ENCODE measurements at regions not wholly inside any gene's neighbourhood (a gene's known extent, or its start where the extent isn't known, plus 50 kb on each side); places are given as distances from the start of the nearest gene placed in this dataset.
"Not testable (repeated sequence)": the region's sequence is repeated elsewhere in the genome, so short reads cannot be mapped to it uniquely, and the experiment has no call there.

GRCh38 chr5:13581914-13582313 lies 362.6 kb downstream of the DNAH5 start:
- ATAC-seq (replicated peaks), result no peak
- Mint-ChIP-seq H3K9me3 (peaks cover 0 to 4% of the 10 kb centered on the region in 2 donors), H3K4me1 (ENCODE audit: low read depth in 2 of 2) (no peaks in the 10 kb centered on the region), H3K27ac (no peak overlapping the region), H3K27me3 (no peaks in the 10 kb centered on the region), H3K36me3 (ENCODE audit: insufficient read depth) (no peaks in the 10 kb centered on the region), H3K4me3 (no peak overlapping the region)
- DNase-seq, result no peak

- Mint-ChIP-seq H3K9me3 (peaks cover 0 to 4% of the 10 kb centered on the region in 2 donors), H3K27ac (no peak overlapping the region), H3K4me1 (ENCODE audit: low read depth in 2 of 2) (no peaks in the 10 kb centered on the region), H3K4me3 (no peak overlapping the region), H3K27me3 (no peaks in the 10 kb centered on the region), H3K36me3 (ENCODE audit: insufficient read depth) (no peaks in the 10 kb centered on the region)
- ATAC-seq (replicated peaks), result no peak
- no peak for DNase-seq
These were observed 363.4 kb downstream of the DNAH5 start for GRCh38 chr5:13581132-13581531.

- Mint-ChIP-seq H3K4me1 (ENCODE audit: low read depth in 2 of 2) (no peaks in the 10 kb centered on the region), H3K27ac (no peak overlapping the region), H3K27me3 (no peaks in the 10 kb centered on the region), H3K9me3 (peaks cover 0 to 4% of the 10 kb centered on the region in 2 donors), H3K4me3 (no peak overlapping the region), H3K36me3 (ENCODE audit: insufficient read depth) (no peaks in the 10 kb centered on the region)
- DNase-seq, result no peak
- no peak for ATAC-seq (replicated peaks)
These were observed 364.4 kb downstream of the DNAH5 start for GRCh38 chr5:13580058-13580457.

DNA sequence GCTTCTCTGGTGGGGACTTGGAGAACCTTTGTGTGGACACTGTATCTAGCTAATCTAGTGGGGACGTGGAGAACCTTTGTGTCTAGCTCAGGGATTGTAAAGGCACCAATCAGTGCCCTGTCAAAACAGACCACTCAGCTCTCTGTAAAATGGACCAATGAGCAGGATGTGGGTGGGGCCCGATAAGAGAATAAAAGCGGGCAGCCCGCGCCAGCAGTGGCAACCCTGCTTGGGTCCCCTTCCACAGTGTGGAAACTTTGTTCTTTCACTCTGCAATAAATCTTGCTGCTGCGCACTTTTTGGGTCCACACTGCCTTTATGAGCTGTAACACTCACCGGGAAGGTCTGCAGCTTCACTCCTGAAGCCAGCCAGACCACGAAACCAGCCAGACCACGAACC lies 365.4 kb downstream of the DNAH5 start:
- not testable (repeated sequence) for H3K27ac Mint-ChIP-seq; H3K4me3 Mint-ChIP-seq; H3K36me3 Mint-ChIP-seq (ENCODE audit: insufficient read depth); H3K9me3 Mint-ChIP-seq; H3K27me3 Mint-ChIP-seq; ATAC-seq (replicated peaks); H3K4me1 Mint-ChIP-seq (ENCODE audit: low read depth in 2 of 2); DNase-seq

- H3K4me3 Mint-ChIP-seq; H3K9me3 Mint-ChIP-seq; H3K36me3 Mint-ChIP-seq (ENCODE audit: insufficient read depth); H3K27ac Mint-ChIP-seq; H3K4me1 Mint-ChIP-seq (ENCODE audit: low read depth in 2 of 2); H3K27me3 Mint-ChIP-seq; DNase-seq; ATAC-seq (replicated peaks): not testable (repeated sequence)
These were observed 366.0 kb downstream of the DNAH5 start for GRCh38 chr5:13578311-13579039.

DNA sequence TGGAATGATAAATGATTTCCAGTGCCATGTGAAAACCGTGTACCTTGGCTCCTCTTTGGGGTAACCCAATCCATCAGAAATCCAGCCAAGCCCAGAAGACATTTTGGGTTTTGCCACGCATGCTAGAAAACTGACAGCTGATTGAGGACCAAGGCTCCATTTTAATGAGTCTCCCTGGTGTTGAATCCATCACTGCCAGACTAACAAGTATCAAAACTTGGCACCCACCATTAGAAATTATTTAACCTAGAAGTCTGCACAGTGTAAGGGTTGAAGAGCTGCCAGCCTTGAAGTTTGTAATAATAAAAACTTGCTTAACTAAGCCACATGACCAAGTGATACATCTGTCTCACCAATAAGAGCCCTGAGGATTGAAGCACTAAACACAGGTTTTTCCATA lies 369.9 kb downstream of the DNAH5 start:
- Mint-ChIP-seq H3K27me3 (no peaks in the 10 kb centered on the region), H3K36me3 (ENCODE audit: insufficient read depth) (no peaks in the 10 kb centered on the region), H3K4me1 (ENCODE audit: low read depth in 2 of 2) (no peaks in the 10 kb centered on the region), H3K27ac (no peak overlapping the region), H3K9me3 (peaks cover 5 to 14% of the 10 kb centered on the region in 2 donors), H3K4me3 (no peak overlapping the region)
- ATAC-seq (replicated peaks) (no peak), DNase-seq (no peak)

DNA sequence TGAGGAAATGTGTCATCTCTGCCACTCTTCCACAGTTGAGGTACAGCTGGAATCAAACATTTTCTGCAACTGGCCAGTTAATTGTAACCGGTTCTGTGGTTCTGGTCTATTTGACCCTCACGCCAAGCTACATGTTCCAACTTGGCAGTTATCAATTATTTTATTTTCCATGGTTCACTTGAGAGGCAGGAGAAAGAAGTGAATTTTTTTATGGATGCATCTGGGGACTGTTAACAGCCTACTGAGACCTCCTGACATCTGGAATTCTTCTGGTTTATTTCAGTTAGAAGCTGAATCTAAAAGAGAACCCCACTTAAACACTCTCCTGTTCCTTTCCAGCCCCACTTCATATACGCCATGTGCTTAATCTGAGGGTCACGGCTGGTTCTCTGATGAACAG lies 372.3 kb downstream of the DNAH5 start:
- H3K27me3 Mint-ChIP-seq, result no peaks in the 10 kb centered on the region
- peaks cover 3 to 15% of the 10 kb centered on the region in 2 donors for H3K9me3 Mint-ChIP-seq
- DNase-seq (no peak), ATAC-seq (replicated peaks) (no peak)
- H3K4me3 Mint-ChIP-seq, result no peak overlapping the region
- no peaks in the 10 kb centered on the region for H3K4me1 Mint-ChIP-seq (ENCODE audit: low read depth in 2 of 2)
- H3K27ac Mint-ChIP-seq, result no peak overlapping the region
- H3K36me3 Mint-ChIP-seq (ENCODE audit: insufficient read depth), result no peaks in the 10 kb centered on the region

- no peaks in the 10 kb centered on the region for H3K4me1 Mint-ChIP-seq (ENCODE audit: low read depth in 2 of 2)
- no peak overlapping the region for H3K27ac Mint-ChIP-seq
- no peak overlapping the region for H3K4me3 Mint-ChIP-seq
- no peaks in the 10 kb centered on the region for H3K36me3 Mint-ChIP-seq (ENCODE audit: insufficient read depth)
- no peaks in the 10 kb centered on the region for H3K27me3 Mint-ChIP-seq
- DNase-seq (no peak), ATAC-seq (replicated peaks) (no peak)
- peaks cover 8 to 15% of the 10 kb centered on the region in 2 donors for H3K9me3 Mint-ChIP-seq
These were observed 375.3 kb downstream of the DNAH5 start for GRCh38 chr5:13569090-13569715.

DNA sequence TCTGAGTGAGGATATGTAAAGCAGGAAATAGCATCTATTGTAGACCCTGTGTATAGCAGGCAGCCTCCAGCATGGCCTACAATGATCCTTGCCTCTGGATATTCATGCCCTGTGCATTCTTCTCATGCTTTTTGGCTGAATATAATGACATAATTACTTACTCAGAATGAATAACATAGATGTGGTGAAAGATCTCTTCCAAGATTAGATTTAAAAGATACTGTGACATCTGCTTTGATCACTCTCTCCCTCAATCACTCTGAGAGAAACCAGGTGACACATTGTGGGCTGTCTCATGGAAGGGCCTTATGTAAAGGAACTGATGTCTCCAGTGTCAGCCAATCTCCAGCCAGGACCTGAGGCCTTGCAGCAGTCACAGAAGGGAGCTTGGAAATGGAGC lies 376.7 kb downstream of the DNAH5 start:
- Mint-ChIP-seq H3K9me3 (peaks cover 9 to 15% of the 10 kb centered on the region in 2 donors), H3K27ac (no peak overlapping the region), H3K36me3 (ENCODE audit: insufficient read depth) (no peaks in the 10 kb centered on the region), H3K4me1 (ENCODE audit: low read depth in 2 of 2) (no peaks in the 10 kb centered on the region), H3K4me3 (no peak overlapping the region), H3K27me3 (no peaks in the 10 kb centered on the region)
- ATAC-seq (replicated peaks) (no peak), DNase-seq (no peak)

DNA sequence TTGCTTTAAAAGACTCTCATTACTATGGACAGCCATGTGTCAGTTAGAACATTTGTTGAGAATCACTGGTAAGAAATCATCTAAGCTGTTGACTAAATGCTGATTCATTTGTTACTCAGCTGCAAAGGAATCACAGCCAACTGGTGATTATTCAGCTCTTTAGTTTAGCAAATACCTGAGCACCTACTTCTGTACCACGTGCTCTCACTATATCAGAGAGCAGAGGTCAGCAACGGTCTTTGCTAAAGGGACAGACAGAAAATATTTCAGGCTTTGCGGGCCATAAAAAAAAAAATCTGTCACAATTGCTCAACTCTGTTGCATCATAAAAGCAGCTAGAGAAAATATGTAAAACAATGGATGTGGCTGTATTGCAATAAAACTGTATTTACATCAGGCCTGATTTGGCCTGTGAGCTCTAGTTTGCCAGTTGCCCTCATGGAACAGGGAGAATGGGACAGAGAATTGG lies 377.6 kb downstream of the DNAH5 start:
- Mint-ChIP-seq H3K27me3 (no peaks in the 10 kb centered on the region), H3K27ac (no peak overlapping the region), H3K4me3 (no peak overlapping the region), H3K9me3 (peaks cover 9 to 15% of the 10 kb centered on the region in 2 donors), H3K4me1 (ENCODE audit: low read depth in 2 of 2) (no peaks in the 10 kb centered on the region), H3K36me3 (ENCODE audit: insufficient read depth) (no peaks in the 10 kb centered on the region)
- no peak for DNase-seq
- no peak for ATAC-seq (replicated peaks)

GRCh38 chr5:13558408-13558807 lies 386.1 kb downstream of the DNAH5 start:
- Mint-ChIP-seq H3K27me3 (no peaks in the 10 kb centered on the region), H3K9me3 (peaks cover 9 to 25% of the 10 kb centered on the region in 2 donors), H3K4me3 (no peak overlapping the region), H3K36me3 (ENCODE audit: insufficient read depth) (no peaks in the 10 kb centered on the region), H3K4me1 (ENCODE audit: low read depth in 2 of 2) (no peaks in the 10 kb centered on the region), H3K27ac (no peak overlapping the region)
- DNase-seq (no peak), ATAC-seq (replicated peaks) (no peak)

DNA sequence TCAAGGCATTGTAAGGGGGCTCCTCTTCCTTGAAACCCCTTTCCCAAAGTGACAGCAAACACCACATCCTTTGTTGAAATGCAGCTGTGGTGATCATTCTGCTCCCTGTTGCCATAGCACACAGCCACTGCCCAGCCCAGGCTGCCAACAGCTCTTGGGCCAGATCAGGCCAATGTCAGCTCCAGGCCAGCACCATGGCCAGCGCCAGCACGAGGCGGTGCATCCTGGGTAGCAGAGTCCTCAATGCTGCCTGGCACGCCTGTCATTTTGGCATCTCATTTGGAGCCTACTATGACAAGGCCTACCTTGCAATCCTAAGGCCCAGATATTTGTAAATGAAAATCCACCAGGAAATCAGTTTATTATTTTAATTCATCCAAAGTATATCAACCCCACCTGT lies 390.6 kb downstream of the DNAH5 start:
- no peaks in the 10 kb centered on the region for H3K27me3 Mint-ChIP-seq
- no peaks in the 10 kb centered on the region for H3K4me1 Mint-ChIP-seq (ENCODE audit: low read depth in 2 of 2)
- no peaks in the 10 kb centered on the region for H3K36me3 Mint-ChIP-seq (ENCODE audit: insufficient read depth)
- ATAC-seq (replicated peaks), result no peak
- peaks cover 8 to 18% of the 10 kb centered on the region in 2 donors for H3K9me3 Mint-ChIP-seq
- H3K4me3 Mint-ChIP-seq, result no peak overlapping the region
- no peak for DNase-seq
- no peak overlapping the region for H3K27ac Mint-ChIP-seq

DNA sequence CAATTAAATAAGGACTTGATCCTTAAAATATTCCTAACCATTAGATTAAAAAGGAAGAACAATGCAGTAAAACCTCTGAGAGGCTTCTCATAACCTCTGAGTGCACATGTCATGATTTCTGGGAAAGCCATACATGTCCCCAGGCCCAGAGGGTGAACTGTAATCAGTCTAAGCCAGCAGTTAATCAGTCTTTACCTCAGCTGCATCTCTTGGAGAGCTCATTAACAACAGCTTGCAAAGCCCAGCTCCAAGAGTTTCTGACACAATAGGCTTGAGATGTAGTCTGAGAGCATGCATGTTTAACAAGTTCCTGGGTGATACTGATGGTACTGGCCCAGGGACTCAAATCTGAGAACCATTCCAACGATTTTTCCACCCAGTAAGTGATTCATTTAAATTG lies 392.1 kb downstream of the DNAH5 start:
- DNase-seq (no peak), ATAC-seq (replicated peaks) (no peak)
- Mint-ChIP-seq H3K27me3 (no peaks in the 10 kb centered on the region), H3K36me3 (ENCODE audit: insufficient read depth) (no peaks in the 10 kb centered on the region), H3K4me1 (ENCODE audit: low read depth in 2 of 2) (no peaks in the 10 kb centered on the region), H3K4me3 (no peak overlapping the region), H3K27ac (no peak overlapping the region), H3K9me3 (peaks cover 2 to 5% of the 10 kb centered on the region in 2 donors)

DNA sequence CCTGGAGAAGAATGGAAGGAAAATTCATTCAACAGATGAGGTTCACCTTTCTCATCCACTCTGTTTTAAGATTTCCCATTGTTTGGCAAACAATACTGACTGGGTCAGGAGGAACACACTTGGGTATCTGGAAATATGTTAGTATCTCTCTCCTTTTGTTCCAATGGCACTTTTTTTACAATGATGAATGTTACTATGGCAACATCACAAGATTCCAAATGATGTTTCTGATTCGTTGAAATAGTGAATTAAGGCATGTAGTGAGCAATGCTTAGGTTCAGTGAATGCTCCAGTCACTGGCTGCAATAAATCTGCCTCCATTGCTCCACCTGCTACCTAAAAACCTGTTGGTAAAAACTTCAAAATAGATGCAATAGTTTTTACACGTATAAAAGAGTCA lies 392.8 kb downstream of the DNAH5 start:
- H3K27me3 Mint-ChIP-seq, result no peaks in the 10 kb centered on the region
- no peak for DNase-seq
- H3K4me3 Mint-ChIP-seq, result no peak overlapping the region
- no peak overlapping the region for H3K27ac Mint-ChIP-seq
- peaks cover 0 to 2% of the 10 kb centered on the region in 2 donors for H3K9me3 Mint-ChIP-seq
- H3K36me3 Mint-ChIP-seq (ENCODE audit: insufficient read depth), result no peaks in the 10 kb centered on the region
- H3K4me1 Mint-ChIP-seq (ENCODE audit: low read depth in 2 of 2), result no peaks in the 10 kb centered on the region
- no peak for ATAC-seq (replicated peaks)
